ENCODE measurements at regions not wholly inside any gene's neighbourhood (a gene's known extent, or its start where the extent isn't known, plus 50 kb on each side); places are given as distances from the start of the nearest gene placed in this dataset.

DNA sequence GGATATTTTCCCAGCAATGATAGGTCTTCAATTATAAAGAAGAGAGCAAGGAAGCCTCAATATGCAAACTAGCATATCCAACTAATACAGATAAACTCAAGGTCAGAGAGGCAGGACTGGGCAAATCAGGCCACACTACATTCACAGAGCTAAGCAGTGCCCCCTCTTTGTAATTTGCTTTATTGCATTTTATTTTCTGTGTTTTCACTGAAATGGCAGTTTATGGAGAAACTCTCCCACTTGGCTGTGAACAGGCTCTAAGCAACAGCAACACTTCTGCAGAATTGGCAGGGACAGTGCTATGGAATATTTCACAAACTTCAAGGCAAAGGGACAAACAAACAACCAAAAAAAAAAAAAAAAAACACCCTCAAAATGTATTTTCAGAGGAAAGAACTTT, 93.4 kb upstream of the SOD1 start:
- DNase-seq (ENCODE audit: low read depth): no peak

DNA sequence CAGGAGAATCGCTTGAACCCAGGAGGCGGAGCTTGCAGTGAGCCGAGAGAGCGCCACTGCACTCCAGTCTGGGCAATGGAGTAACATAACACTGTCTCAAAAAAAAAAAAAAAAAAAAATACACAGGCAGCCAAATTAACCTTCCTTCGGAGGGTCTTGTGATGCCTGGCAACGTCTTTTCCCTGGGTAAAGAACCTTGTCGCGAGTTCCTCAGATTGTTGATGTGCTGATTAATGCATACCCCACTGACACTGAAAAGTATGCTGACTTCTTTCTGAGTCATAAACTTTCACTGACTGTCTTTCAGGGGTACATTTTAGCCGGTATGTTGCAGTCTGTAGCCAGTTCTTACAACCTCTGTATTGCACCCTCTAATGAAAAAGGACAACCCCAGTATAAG, 95.1 kb upstream of the SOD1 start:
- no peak for DNase-seq (ENCODE audit: low read depth)

DNA sequence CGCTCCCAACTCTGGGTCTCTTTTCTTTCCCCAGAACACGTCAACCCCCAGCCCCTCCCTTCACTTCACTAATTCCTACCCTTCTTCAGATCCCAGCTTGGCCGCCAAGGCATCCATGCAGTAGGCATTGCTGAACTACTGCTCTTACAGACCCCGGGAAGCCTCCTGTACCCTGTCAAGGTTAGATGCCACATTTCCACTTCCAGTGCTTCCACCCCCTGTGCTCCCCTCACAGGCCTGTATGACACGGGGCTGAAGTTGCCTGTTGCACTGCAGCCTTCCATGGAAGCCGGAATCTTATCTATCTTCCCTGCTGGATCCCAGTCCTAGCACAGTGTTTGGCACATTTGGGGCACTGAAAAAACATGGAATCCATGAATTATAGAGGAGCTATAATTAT, 99.0 kb upstream of the SOD1 start:
- DNase-seq (ENCODE audit: low read depth): no peak

DNA sequence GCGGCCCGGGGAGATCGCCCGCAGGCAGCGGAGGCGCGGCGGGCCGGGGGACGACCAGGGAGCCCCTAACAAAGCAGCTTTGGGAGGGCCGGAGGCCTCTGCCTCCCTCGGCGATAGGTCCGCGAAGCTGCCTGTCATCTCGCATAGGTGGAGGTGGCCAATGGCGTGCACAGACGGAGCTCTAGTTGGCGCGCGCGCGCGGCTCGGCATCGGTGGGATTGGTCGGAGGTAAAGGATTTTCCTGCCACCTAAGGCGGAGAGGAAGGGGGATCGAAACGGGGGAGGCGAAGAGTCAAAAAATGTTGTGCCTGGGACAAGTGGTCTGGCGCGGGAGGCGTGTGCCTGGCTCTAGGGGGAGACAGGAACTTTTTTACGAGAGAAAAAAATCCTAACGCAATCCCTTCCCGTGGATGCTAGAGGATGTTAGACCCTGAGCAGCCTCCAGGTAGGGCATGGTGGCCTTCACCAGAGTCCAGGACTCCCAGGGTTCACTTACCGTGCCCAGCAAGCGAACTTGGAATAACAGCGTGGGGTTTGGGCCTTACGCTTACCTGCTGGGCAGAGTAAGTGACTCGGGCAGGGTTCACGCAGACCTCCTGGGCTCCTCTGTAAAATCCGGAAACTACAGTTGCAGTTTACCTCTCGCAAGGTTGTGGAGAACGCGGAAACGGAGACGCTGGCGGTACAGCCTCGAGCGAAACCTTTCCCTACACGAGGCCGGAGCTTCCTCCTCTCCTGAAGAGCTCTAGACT, 99.9 kb upstream of the SOD1 start:
- peak; percentile 90 for DNase-seq (ENCODE audit: low read depth)

DNA sequence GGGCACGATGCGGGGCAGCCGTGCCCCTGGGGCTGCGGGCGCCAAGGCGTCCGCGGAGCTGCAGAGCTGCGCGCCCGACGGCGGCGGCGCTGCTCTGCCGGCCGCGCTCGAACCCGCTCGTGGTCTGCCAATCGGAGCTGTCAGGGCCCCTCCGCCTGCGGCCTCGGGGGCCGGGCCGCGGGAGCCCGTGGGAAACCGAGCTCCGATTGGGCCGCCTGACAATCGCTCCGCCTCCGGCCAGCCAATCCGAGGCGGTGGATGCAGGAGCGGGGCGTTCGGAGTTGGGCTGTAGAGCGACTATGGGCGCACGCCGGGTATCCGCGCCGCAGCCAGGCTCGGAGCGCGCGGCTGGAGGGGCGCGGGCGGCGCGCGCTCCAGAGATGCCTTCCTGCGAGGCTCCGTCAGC, 100.5 kb upstream of the SOD1 start:
- DNase-seq (ENCODE audit: low read depth): peak; percentile 87

DNA sequence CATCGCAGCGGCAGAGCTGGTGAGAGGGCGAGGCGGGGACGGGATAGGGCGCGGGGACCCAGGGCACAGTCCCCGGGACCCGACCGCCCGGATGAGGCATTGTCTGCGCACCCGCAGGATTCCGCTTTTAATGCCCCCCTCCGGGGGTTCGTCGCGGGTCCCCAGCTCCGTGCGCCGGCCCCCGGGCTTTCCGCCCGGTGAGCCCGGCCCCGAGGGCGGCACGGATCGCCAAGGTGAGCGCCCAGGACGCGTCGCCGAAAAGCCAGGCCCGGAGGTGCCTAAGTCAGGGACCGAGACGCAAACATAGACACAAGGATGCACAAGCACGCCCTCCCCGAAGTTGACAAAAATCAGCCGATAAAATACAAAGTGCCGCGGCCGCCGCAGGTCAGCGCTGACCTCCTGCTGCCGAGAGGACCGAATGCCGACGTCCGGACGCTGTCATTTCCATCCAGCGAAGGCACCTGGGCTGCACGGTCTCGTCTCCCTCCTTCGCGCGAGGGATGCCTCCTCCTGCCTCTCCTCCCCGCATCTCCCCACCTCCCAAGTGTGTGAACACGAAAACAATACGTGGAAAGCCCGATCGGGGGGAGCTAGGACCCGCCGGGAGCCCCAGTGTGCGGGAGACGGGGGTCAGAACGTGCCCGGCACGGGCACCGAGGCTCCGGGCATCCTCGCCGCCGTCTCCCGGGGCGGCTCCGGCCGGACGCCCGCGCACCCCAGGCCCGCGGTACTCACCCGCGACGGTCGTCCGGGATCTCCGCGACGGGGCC, 101.1 kb upstream of the SOD1 start:
- no peak for DNase-seq (ENCODE audit: low read depth)

DNA sequence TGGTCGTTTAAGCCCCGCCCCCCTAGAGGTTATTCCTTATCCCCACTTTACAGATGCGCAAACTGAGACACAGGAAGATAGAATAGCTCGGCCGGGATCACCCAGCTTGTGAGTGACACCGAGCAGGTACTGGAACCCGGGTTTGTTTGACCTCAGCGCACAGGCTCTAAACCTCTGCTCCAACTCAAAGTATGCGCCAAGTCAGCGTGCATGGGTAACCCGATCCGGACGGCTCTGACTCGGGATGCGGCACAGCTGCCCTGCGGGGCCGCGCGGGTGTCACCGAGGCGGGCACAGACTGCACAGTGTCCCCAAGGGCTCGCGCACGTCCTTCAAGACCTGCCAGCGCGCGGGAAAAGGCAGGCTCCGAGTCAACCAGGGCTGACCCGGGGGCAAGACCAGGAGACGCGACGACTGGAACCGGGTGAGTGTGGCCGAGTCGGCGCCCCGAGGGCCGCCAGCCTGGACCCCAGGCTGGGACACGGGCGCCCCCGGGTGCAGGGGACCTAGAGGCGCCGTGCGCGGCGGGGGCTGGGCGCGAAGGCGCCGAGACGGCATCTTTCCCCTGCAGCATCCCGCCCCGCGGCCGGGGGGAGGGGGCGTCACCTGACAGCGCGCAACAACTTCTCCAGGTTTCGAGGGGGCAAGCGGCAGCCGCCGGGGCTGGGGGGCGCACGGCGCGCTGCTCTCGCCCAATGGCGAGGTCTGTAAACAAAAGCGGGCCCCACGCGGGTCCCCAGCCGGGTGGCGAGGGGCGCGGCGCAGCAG, 101.9 kb upstream of the SOD1 start:
- no peak for DNase-seq (ENCODE audit: low read depth)

DNA sequence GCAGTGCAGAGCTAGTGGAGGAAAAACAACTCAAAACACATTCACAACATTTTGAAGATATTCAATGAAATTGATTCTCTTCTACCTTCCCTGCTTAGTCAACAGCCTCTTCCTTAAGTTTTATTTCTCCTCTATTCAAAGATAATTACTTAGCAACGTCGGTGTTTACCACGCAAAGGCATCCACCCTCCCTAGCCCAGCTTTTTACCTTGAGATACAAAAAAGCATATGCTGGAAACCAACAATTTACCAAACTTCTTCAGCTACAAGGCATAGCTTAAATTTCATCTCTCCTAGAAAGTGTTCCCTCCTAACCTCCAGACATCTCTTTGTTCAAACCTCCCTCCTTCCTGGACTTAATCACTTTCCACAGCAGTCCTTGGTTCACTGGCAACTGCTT, 102.8 kb upstream of the SOD1 start:
- DNase-seq (ENCODE audit: low read depth): no peak

DNA sequence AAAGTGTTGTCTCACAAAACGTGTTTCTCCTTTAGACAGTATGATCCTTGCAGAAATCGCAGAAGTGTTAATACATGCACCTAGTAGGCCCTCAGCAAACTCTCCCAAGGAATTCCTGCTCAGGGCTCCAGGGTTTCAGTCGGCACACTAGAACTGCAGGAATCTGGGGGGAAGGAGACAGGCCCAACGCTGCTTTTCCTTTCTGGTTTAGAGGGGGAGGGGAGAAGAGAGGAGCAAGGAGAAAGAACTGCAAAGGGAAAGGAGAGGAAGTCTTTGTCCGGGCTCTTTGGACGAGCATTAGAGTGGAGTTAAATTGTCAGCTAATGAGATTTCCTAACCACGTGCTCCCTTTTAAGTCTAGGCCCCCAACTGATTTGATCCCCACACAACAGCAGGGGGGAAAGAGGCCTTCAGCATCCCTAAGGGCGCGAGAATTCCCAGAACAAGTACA, 103.7 kb upstream of the SOD1 start:
- no peak for DNase-seq (ENCODE audit: low read depth)

DNA sequence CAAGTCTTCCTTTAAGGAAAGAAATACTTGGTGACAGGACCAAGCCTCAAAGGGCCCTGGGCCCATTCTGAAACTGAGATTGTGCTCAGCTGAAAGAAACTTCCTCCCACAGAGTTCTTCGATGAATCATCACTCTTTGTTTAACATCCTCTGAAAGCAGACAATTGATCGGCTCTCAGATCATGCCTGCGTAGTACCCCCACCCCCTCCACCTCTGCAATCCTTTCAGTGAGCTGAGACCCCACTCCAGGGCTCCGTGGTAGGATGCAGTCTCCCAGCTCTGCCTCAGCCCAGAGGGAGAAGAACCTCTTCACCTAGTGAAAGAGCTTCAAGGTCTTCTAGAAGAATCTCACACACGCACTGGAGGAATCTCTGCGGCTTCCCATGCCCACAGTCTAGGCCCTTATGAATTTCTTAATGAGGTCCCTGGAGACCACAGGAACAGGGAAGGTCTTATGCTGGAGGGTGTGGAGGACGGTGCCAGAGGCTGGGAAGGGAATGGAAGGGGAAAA, 104.9 kb upstream of the SOD1 start:
- no peak for DNase-seq (ENCODE audit: low read depth)

DNA sequence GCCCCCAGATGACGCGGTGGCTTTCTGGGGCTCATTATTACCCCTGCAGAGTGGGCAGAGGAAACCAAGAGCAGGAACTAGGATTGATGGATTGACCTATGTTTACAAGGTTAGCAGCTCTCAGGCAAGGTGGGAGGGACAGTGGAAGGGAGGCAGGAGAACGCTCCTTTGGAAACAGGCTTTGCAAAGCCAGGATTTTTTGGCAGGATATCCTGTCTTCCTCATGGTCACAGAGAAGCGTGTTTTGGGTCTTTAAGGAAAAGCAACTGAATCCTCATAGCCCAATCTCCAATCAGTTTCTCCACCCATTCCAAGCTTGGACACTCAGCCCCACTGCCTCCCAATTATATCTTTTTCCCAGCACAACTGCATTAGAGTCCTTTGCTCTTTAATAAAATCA, 105.6 kb upstream of the SOD1 start:
- DNase-seq (ENCODE audit: low read depth): no peak

DNA sequence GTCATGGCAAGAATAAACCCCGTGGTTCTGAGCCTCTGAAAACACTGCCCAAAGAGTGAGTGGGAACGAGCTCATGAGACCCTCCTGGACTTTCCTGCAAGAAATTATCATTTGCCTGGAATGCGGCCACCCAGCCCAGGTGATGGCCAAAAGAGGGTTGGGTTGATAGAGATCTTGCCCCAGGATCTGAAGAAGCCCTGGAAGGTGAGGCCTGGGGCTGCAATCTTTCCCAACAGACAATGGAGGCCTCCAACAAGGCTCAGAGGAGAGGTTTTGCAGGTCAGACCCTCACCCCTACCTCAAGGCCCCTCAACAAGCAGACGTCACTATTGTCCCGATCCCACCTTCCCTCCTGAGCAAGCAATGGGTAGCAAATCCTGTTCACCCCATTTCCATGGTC, 106.0 kb upstream of the SOD1 start:
- DNase-seq (ENCODE audit: low read depth): no peak

DNA sequence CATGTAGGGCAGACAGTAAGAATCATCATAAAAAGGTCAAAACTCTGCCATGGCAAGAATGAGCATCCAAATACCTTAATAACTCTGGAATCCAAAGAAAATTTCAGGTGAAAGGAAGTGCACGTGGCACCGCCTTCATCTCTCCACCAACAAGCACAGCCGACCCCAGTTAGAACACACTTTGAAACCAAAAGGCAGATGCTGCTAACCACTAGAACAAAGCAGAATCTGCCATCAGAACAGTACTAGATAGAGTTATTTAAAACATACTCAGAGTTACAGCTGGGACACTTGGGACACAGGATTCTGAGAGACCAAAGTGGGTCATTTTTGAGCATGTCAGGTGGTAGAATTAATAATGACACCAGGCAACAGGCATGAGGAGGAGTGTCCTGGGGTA, 106.7 kb upstream of the SOD1 start:
- no peak for DNase-seq (ENCODE audit: low read depth)

DNA sequence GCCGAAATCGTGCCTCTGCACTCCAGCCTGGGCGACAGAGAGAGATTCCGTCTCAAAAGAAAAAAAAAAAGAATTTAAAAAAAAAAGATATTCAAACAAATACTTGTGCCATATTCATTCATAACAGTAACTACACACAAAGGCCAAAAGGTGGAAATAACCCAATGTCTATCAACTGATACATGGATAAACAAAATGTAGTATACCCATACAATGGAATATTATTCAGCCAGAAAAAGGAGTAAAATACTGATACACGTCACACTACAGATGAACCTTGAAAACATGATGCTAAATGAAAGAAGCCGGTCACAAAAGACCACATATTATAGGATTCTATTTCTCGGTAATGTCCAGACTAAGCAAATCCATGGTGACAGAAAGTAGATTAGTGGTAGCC, 109.4 kb upstream of the SOD1 start:
- no peak for DNase-seq (ENCODE audit: low read depth)

DNA sequence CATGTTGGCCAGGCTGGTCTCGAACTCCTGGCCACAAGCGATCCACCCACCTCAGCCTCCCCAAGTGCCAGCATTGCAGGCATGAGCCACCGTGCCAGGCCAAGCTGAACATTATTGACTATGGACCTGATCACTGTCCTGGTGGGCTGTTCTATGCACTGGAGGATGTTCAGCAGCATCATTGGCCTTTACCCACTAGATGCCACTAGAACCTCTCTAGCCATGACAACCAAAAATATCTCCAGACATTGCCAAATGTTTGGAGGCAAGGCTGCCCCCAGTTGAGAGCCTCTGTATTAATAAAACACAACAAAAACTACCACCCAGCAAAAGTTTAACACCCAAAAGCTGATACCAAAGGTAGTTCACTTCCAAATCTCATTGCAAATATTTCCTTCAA, 110.8 kb upstream of the SOD1 start:
- no peak for DNase-seq (ENCODE audit: low read depth)

DNA sequence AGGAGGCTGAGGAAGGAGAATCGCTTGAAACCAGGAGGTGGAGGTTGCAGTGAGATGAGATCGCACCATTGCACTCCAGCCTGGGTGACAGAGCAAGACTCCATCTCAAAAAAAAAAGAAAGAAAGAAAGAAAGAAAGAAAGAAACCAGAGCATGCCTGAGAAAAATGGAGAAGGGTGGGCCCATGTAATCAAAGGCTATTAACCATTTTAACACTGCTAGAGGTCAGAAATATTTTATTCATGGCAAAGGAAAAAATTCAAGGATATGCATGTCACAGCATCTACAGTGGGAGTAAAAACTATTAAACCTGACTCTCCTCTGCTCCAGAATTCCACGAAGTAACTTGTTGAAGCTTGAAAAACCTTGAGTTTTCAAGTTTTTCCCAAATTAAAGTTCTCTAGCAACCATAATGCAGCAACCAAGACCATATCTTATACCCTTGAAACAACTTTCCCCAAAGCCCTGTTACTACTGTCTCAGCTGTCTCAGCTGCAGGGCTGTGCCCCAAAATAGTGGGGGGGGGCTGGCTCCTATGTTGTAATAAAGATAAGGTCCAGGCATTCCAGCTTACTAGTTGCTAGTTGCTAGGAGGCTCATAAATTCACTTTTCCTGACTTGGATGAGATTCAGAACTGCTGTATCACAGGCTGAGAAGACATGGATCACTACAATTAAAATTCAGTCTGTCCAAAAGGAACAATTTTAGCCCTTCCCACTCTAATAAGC, 112.9 kb upstream of the SOD1 start:
- DNase-seq (ENCODE audit: low read depth): peak; percentile 32

DNA sequence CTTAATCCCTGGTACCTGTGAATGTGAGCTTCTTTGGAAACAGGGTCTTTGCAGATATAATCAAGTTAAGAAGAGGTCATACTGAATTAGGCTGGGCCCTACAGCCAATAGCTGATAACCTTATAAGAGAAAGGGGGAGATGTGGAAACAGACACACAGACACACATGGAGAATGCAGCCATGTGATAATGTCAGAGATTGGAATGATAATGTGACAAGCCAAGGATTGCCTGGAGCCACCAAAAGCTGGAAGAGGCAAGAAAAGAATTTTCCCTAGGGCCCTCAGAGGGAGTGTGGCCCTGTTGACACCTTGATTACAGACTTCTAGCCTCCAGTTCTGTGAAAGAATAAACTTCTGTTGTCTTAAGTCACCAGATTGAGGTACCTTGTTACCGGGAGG, 114.5 kb upstream of the SOD1 start:
- DNase-seq (ENCODE audit: low read depth): no peak

DNA sequence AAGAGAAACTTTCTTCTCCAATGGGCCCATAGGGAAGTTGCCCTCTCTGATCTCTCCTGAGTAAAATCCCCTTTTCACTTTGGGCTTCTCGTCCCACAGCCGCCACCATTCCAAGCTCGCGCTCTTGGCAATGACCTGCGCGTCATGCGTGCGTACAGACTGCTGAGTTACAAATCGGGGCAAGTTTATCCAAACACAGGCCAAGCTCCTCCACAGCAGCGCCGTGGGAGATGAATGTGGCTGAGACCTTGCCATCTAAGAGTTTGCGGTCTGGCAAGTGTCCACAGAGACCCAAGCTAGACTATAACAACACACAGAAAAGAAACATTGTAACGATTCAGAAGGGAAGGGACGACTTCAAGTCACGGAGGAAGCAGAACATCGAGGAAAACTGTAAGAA, 116.3 kb upstream of the SOD1 start:
- DNase-seq (ENCODE audit: low read depth): no peak

DNA sequence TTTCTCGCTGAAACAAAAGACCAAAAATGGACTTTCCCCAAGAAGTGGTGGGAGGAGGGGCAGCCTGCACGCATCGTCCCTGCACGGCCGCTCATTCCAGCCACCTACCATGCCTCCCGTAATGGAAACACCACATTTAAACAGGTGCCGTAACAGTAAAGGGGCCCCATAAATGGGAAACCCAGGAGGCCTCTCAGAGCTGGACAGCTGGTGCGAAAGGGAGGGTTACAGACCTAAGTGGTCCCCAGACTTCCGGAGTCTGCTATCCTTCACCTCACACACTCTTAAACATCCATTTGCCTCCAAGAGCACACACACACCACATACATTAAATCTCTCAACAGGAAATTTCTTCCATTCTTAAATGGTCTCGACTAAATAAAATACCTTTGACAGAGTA, 120.7 kb upstream of the SOD1 start:
- no peak for DNase-seq (ENCODE audit: low read depth)

DNA sequence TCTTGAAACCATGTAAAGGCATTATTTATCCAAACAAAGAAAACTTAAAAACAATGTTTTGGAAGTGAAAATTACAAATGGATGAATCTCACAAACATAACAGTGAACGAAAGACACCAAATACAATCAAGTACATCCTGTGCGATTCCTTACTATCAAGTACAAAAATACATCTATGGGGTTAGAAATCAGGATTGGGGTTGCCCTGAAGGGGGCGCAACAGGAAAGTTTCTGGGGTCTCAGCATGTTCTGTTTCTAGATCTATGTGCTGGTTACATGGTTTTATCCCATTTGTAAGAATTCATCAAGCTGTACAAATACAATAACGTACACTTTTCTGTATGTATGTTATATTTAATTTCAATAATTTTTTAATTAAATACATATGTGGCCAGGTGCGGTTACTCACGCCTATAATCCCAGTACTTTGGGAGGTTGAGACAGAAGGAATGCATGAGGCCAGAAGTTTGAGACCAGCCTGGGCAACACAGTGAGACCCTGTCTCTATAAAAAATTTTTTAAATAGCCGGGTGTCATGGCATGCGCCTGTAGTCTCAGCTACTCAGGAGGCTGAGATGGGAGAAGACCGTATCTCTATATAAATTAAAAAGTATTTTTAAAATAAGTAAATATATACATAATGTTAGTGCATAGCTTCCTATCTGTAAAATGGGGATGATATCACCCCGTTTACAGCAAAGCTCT, 121.5 kb upstream of the SOD1 start:
- no peak for DNase-seq (ENCODE audit: low read depth)

DNA sequence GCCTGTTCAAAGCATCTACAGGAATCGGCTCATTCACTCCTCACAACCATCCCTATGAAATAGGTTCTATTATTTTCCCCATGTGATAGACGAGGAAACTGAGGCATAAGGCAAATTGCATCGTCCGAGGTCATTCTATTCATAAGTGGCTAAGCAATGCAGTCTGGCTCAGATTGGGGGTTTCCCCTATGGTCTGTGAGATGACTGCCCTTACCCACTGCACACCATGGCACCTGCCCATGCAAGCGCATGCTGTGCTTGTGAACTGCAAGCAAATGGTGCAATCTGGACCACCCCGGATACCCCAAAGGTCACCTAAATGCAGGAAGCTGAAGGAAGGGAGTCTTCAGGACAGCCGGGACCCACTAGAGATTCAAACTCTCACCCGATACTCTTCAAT, 123.4 kb upstream of the SOD1 start:
- DNase-seq (ENCODE audit: low read depth): no peak
